Epidermal melanocyte (primary cell): ENCODE measurements at regions not wholly inside any gene's neighbourhood (a gene's known extent, or its start where the extent isn't known, plus 50 kb on each side); places are given as distances from the start of the nearest gene placed in this dataset.
"Not testable (repeated sequence)": the region's sequence is repeated elsewhere in the genome, so short reads cannot be mapped to it uniquely, and the experiment has no call there.

Experiments used
- DNase-seq: peaks from one replicate; pipeline ENCODE4 v3.0.0; 2011; ENCODE audit warnings: low spot score; ENCODE audit not compliant: insufficient read length

GRCh38 chr12:102728506-102729242 is 188.4 kb downstream of the PAH start:
- DNase-seq = no peak

- no peak for DNase-seq
Measured at GRCh38 chr12:102726686-102727085, 190.4 kb downstream of the PAH start.

GRCh38 chr12:102722147-102722546 is 194.9 kb downstream of the PAH start:
- no peak for DNase-seq

- no peak for DNase-seq
Measured at GRCh38 chr12:102708108-102708507, 208.9 kb downstream of the PAH start.

GRCh38 chr12:102702447-102703114 is 214.5 kb downstream of the PAH start:
- peak; percentile 49 for DNase-seq

- no peak for DNase-seq
Measured at GRCh38 chr12:102696045-102696444, 215.7 kb upstream of the IGF1 start.

GRCh38 chr12:102694903-102695302 is 214.5 kb upstream of the IGF1 start:
- DNase-seq = no peak

GRCh38 chr12:102691773-102692555 is 211.6 kb upstream of the IGF1 start:
- DNase-seq = no peak

GRCh38 chr12:102690253-102690652 is 209.9 kb upstream of the IGF1 start:
- DNase-seq = no peak

- DNase-seq = no peak
Measured at GRCh38 chr12:102689701-102690100, 209.3 kb upstream of the IGF1 start.

- no peak for DNase-seq
Measured at GRCh38 chr12:102687523-102687922, 207.2 kb upstream of the IGF1 start.

- no peak for DNase-seq
Measured at GRCh38 chr12:102685841-102686240, 205.5 kb upstream of the IGF1 start.

GRCh38 chr12:102685172-102685571 is 204.8 kb upstream of the IGF1 start:
- DNase-seq = no peak

GRCh38 chr12:102682366-102683289 is 202.3 kb upstream of the IGF1 start:
- no peak for DNase-seq

- DNase-seq = no peak
Measured at GRCh38 chr12:102681747-102682146, 201.4 kb upstream of the IGF1 start.

GRCh38 chr12:102681309-102681708 is 200.9 kb upstream of the IGF1 start:
- no peak for DNase-seq

- no peak for DNase-seq
Measured at GRCh38 chr12:102680304-102680703, 199.9 kb upstream of the IGF1 start.

- DNase-seq = no peak
Measured at GRCh38 chr12:102676812-102677211, 196.4 kb upstream of the IGF1 start.

- no peak for DNase-seq
Measured at GRCh38 chr12:102675672-102676071, 195.3 kb upstream of the IGF1 start.

GRCh38 chr12:102673606-102674005 is 193.2 kb upstream of the IGF1 start:
- no peak for DNase-seq

GRCh38 chr12:102672212-102672611 is 191.8 kb upstream of the IGF1 start:
- not testable (repeated sequence) for DNase-seq
